Epithelial cell of proximal tubule (primary cell): ENCODE measurements at regions not wholly inside any gene's neighbourhood (a gene's known extent, or its start where the extent isn't known, plus 50 kb on each side); places are given as distances from the start of the nearest gene placed in this dataset.

ENCODE experiments used
- DNase-seq: peaks from one replicate; pipeline ENCODE4 v3.0.0-alpha.2; 2011; ENCODE audit warnings: low read depth
- H3K4me3 ChIP-seq: 2 replicates; pipeline ENCODE4 v1.5.1; 2011; ENCODE audit warnings: low read depth, mild to moderate bottlenecking, low read length
- TF ChIP-seq, protein P1 (sequence below): conservative IDR thresholded peaks from 2 replicates; pipeline ENCODE4 v1.5.1; 2012; ENCODE audit warnings: low read depth, mild to moderate bottlenecking, low read length

DNA sequence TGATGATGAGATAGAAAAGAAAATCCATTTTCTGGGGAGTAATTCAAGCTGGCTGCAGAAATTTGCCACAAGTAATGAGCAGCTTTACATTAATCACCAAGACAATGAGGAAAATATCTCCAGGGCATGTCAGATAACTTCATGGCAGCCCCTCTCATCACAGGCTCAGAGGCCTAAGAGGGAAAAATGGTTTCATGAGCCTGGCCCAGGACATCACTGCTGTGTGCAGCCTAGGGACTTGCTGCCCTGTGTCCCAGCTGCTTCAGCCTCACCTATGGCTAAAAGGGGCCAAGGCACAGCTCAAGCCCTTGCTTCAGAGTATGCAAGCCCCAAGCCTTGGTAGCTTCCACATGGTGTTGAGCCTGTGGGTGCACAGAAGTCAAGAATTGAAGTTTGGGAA, 161.7 kb downstream of the OPA1 start:
- TF ChIP-seq, protein P1, sequence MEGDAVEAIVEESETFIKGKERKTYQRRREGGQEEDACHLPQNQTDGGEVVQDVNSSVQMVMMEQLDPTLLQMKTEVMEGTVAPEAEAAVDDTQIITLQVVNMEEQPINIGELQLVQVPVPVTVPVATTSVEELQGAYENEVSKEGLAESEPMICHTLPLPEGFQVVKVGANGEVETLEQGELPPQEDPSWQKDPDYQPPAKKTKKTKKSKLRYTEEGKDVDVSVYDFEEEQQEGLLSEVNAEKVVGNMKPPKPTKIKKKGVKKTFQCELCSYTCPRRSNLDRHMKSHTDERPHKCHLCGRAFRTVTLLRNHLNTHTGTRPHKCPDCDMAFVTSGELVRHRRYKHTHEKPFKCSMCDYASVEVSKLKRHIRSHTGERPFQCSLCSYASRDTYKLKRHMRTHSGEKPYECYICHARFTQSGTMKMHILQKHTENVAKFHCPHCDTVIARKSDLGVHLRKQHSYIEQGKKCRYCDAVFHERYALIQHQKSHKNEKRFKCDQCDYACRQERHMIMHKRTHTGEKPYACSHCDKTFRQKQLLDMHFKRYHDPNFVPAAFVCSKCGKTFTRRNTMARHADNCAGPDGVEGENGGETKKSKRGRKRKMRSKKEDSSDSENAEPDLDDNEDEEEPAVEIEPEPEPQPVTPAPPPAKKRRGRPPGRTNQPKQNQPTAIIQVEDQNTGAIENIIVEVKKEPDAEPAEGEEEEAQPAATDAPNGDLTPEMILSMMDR: no peak
- DNase-seq: no peak
- no peak overlapping the region for H3K4me3 ChIP-seq

DNA sequence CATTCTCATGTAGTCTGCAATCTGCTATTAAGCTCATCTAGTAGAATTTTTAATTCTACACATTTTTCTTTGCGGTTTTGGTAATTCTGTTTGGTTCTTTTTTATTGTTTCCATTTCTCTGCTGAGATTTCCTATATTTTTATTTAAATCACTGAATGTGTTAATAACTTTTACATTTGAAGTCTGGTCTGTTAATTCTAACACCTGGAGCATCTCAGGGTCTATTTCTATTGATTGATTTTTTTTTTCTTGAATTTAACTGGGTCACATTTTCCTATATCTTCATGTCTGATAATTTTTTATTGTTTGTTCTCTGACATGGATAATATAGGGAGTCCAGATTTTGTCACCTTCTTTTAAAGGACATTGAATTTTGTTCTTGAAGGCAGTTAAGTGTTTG, 163.5 kb downstream of the OPA1 start:
- DNase-seq: no peak
- no peak overlapping the region for H3K4me3 ChIP-seq
- TF ChIP-seq, protein P1: no peak

DNA sequence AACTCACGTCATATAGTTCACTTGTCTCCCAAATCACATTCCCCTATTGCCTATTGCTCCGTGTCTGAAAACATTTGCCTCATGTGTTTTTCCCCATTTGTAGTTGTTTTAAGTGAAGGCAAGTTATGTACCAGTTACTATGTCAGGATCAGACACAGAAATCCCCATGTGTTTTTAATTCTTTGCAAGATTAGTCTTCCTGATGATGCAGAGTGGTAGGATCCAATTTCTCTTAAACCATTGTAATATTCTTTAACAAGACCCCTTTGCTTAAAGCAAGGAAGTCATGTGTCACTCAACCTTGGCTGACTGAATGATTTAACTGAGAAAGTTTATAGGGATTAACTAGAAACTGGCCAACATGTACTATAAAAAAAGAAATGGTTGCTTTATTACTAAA, 164.4 kb downstream of the OPA1 start:
- TF ChIP-seq, protein P1: no peak
- no peak overlapping the region for H3K4me3 ChIP-seq
- no peak for DNase-seq

DNA sequence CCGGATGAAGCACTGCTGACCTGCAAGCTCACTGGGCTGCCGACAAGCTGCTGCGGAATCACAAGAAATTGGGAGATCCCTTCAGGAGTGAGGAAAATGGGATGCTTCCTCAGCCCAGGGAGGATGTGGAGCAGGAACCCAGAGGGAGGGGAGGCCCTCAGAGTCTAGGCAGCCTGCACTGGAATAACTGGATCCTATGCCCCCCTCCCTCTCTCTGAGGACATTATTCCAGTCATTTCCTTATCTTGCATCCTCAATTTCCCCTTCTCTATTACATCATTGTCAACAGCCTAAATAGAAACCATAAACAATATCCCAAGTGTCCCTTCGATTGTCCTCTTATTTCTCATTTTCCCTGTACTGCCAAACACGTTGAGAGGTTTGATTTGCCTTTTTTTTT, 169.0 kb downstream of the OPA1 start:
- H3K4me3 ChIP-seq: no peak overlapping the region
- no peak for DNase-seq
- TF ChIP-seq, protein P1: no peak

- TF ChIP-seq, protein P1: no peak
- DNase-seq: no peak
- no peak overlapping the region for H3K4me3 ChIP-seq
Measured at GRCh38 chr3:193762657-193763056, 169.6 kb downstream of the OPA1 start.

DNA sequence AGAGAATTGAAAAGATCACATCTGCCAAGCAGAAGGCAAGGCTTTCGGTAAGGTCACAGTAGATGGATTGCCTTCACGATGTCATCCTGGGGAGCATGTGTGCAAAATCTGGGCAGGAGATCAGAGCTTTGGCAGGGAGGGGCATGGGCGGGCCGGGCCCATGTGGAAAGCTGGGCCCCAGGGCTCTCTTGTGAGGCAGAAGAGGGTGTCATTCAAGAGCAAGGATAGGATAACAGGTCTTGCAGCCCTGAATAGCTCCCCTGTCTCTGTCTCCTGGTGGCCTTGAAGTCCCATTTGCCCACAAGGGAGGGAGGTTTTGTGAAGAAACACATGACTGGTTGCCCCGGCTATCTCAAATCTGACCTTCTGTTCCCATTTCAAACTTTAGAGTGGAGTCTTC, 172.0 kb downstream of the OPA1 start:
- H3K4me3 ChIP-seq: no peak overlapping the region
- TF ChIP-seq, protein P1: no peak
- no peak for DNase-seq

GRCh38 chr3:193767353-193768069, 174.5 kb downstream of the OPA1 start:
- no peak for DNase-seq
- no peak overlapping the region for H3K4me3 ChIP-seq
- TF ChIP-seq, protein P1: no peak
